Activated naive CD8-positive, alpha-beta T cell treated with anti-CD3 and anti-CD28 coated beads, Interleukin-2, amount 50 U/mL, for 24 hours (primary cell): ENCODE measurements at regions not wholly inside any gene's neighbourhood (a gene's known extent, or its start where the extent isn't known, plus 50 kb on each side); places are given as distances from the start of the nearest gene placed in this dataset.

ENCODE experiments used
- ATAC-seq: fragments of 150-1000 bp; cut with Tn5 transposase; one replicate; pipeline ENCODE4 v1.10.0; 2021
- DNase-seq: peaks from one replicate; pipeline ENCODE4 v3.0.0; 2021
- H3K27ac Mint-ChIP-seq: one replicate; pipeline ENCODE4 v1.8.0; 2021; ENCODE audit warnings: mild to moderate bottlenecking, mixed read lengths
- H3K27me3 Mint-ChIP-seq: one replicate; pipeline ENCODE4 v1.8.0; 2021; ENCODE audit warnings: mixed read lengths
- H3K36me3 Mint-ChIP-seq: one replicate; pipeline ENCODE4 v1.8.0; 2021; ENCODE audit warnings: low read depth, mixed read lengths
- H3K4me1 Mint-ChIP-seq: one replicate; pipeline ENCODE4 v1.8.0; 2021; ENCODE audit warnings: mixed read lengths
- H3K4me3 Mint-ChIP-seq: one replicate; pipeline ENCODE4 v1.8.0; 2021; ENCODE audit warnings: mild to moderate bottlenecking, moderate library complexity, mixed read lengths
- H3K9me3 Mint-ChIP-seq: one replicate; pipeline ENCODE4 v1.8.0; 2021; ENCODE audit warnings: mixed read lengths

DNA sequence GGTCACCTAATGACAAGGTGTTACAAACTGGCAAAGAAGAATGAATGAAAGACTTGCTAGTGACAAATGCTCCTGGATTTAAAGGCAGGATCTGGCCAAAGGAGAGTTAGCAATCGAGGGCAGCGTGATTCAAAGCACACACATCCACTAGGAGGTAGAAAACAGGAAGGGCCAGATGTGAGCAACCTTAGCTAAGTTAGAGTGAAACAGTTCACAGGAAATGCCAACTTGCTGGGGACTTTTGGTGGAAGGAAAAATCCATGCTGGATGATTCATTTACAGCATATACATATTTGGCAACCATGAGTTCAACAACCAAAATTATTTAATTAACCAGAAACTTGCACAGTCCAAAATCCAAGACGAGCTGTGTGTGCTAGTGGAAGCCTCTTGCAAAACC is 276.9 kb downstream of the PTTG2 start:
- DNase-seq (no peak), ATAC-seq (no peak)
- Mint-ChIP-seq H3K27me3 (peaks cover 3% of the 10 kb centered on the region), H3K36me3 (no peaks in the 10 kb centered on the region), H3K4me1 (no peaks in the 10 kb centered on the region), H3K4me3 (no peak overlapping the region), H3K27ac (no peak overlapping the region), H3K9me3 (no peaks in the 10 kb centered on the region)

GRCh38 chr4:38241541-38241940 is 281.3 kb downstream of the PTTG2 start:
- ATAC-seq, result no peak
- Mint-ChIP-seq H3K27ac (no peak overlapping the region), H3K4me1 (no peaks in the 10 kb centered on the region), H3K36me3 (no peaks in the 10 kb centered on the region), H3K27me3 (peaks cover 3% of the 10 kb centered on the region), H3K4me3 (no peak overlapping the region), H3K9me3 (no peaks in the 10 kb centered on the region)
- no peak for DNase-seq

GRCh38 chr4:38242101-38242500 is 281.9 kb downstream of the PTTG2 start:
- DNase-seq (no peak), ATAC-seq (no peak)
- no peaks in the 10 kb centered on the region for H3K9me3 Mint-ChIP-seq
- no peak overlapping the region for H3K4me3 Mint-ChIP-seq
- H3K27ac Mint-ChIP-seq, result no peak overlapping the region
- H3K36me3 Mint-ChIP-seq, result no peaks in the 10 kb centered on the region
- no peaks in the 10 kb centered on the region for H3K4me1 Mint-ChIP-seq
- H3K27me3 Mint-ChIP-seq, result peaks cover 3% of the 10 kb centered on the region

GRCh38 chr4:38242822-38243387 is 282.7 kb downstream of the PTTG2 start:
- H3K4me1 Mint-ChIP-seq, result no peaks in the 10 kb centered on the region
- ATAC-seq (no peak), DNase-seq (no peak)
- peaks cover 3% of the 10 kb centered on the region for H3K27me3 Mint-ChIP-seq
- no peak overlapping the region for H3K4me3 Mint-ChIP-seq
- no peaks in the 10 kb centered on the region for H3K36me3 Mint-ChIP-seq
- no peaks in the 10 kb centered on the region for H3K9me3 Mint-ChIP-seq
- no peak overlapping the region for H3K27ac Mint-ChIP-seq

DNA sequence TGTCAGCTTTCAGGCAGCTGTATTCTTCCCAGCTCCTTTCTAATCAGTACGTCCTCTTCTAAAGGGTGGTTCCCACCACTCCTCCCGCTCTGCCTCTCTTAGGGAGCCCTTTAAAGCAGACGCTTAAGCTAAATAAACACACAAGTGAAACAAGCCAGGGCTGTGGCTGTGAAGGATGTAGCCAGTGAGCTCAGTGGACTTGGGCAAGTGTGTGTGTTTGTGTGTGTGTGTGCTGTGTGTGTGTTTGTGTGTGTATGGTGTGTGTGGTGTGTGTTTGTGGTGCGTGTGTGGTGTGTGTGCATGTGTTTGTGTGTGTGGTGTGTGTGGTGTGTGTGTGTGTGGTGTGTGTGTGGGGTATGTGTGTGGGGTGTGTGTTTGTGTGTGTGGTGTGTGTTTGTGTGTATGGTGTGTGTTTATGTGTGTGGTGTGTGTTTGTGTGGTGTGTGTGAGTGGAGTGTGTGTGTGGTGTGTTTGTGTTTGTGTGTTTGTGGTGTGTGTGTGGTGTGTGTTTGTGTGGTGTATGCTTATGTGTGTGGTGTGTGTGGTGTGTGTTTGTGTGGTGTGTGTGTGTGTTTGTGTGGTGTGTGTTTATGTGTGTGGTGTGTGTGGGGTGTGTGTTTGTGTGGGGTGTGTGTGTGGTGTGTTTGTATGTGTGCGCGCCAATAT is 283.3 kb downstream of the PTTG2 start:
- peaks cover 2% of the 10 kb centered on the region for H3K27me3 Mint-ChIP-seq
- DNase-seq (no peak), ATAC-seq (no peak)
- no peaks in the 10 kb centered on the region for H3K9me3 Mint-ChIP-seq
- H3K4me1 Mint-ChIP-seq, result no peaks in the 10 kb centered on the region
- H3K27ac Mint-ChIP-seq, result no peak overlapping the region
- H3K36me3 Mint-ChIP-seq, result no peaks in the 10 kb centered on the region
- H3K4me3 Mint-ChIP-seq, result no peak overlapping the region

- Mint-ChIP-seq H3K9me3 (peaks cover 30% of the 10 kb centered on the region), H3K27me3 (peaks cover 2% of the 10 kb centered on the region), H3K4me3 (no peak overlapping the region), H3K27ac (no peak overlapping the region), H3K4me1 (no peaks in the 10 kb centered on the region), H3K36me3 (peaks cover 8% of the 10 kb centered on the region)
- ATAC-seq (no peak), DNase-seq (no peak)
Measured at GRCh38 chr4:38254825-38255224, 294.6 kb downstream of the PTTG2 start.

- Mint-ChIP-seq H3K36me3 (peaks cover 8% of the 10 kb centered on the region), H3K4me3 (no peak overlapping the region), H3K27me3 (peaks cover 7% of the 10 kb centered on the region), H3K27ac (no peak overlapping the region), H3K9me3 (peaks cover 25% of the 10 kb centered on the region), H3K4me1 (no peaks in the 10 kb centered on the region)
- ATAC-seq (no peak), DNase-seq (no peak)
Measured at GRCh38 chr4:38255572-38255971, 295.4 kb downstream of the PTTG2 start.

GRCh38 chr4:38266616-38267015 is 306.4 kb downstream of the PTTG2 start:
- DNase-seq (peak; percentile 5), ATAC-seq (peak; percentile 72)
- no peaks in the 10 kb centered on the region for H3K27me3 Mint-ChIP-seq
- no peaks in the 10 kb centered on the region for H3K4me1 Mint-ChIP-seq
- no peaks in the 10 kb centered on the region for H3K36me3 Mint-ChIP-seq
- no peak overlapping the region for H3K27ac Mint-ChIP-seq
- no peaks in the 10 kb centered on the region for H3K9me3 Mint-ChIP-seq
- no peak overlapping the region for H3K4me3 Mint-ChIP-seq

- H3K9me3 Mint-ChIP-seq, result no peaks in the 10 kb centered on the region
- no peaks in the 10 kb centered on the region for H3K4me1 Mint-ChIP-seq
- H3K36me3 Mint-ChIP-seq, result no peaks in the 10 kb centered on the region
- H3K4me3 Mint-ChIP-seq, result no peak overlapping the region
- ATAC-seq (no peak), DNase-seq (no peak)
- no peak overlapping the region for H3K27ac Mint-ChIP-seq
- H3K27me3 Mint-ChIP-seq, result no peaks in the 10 kb centered on the region
Measured at GRCh38 chr4:38268108-38268820, 308.1 kb downstream of the PTTG2 start.

DNA sequence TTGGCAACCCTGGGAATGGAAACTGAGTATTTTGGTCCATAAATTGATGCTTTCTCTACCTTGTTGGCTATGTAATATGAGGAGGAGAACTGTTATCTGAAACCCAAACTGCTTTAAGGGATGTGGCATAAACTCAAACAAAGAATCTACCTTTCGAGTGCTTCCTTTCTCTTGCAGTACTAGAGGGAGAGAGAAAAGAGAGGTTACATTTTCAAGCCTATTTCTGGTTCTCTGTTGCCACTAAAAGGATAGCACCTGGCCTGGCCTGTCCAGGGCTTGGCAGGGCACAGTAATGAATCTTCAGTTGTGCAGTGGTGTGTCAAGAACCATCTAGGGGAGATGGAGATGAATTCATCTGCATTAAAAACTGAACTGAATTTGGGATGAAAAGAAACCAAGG is 308.6 kb downstream of the PTTG2 start:
- Mint-ChIP-seq H3K4me1 (no peaks in the 10 kb centered on the region), H3K4me3 (no peak overlapping the region), H3K9me3 (no peaks in the 10 kb centered on the region), H3K27me3 (no peaks in the 10 kb centered on the region), H3K27ac (no peak overlapping the region), H3K36me3 (no peaks in the 10 kb centered on the region)
- ATAC-seq (no peak), DNase-seq (no peak)

DNA sequence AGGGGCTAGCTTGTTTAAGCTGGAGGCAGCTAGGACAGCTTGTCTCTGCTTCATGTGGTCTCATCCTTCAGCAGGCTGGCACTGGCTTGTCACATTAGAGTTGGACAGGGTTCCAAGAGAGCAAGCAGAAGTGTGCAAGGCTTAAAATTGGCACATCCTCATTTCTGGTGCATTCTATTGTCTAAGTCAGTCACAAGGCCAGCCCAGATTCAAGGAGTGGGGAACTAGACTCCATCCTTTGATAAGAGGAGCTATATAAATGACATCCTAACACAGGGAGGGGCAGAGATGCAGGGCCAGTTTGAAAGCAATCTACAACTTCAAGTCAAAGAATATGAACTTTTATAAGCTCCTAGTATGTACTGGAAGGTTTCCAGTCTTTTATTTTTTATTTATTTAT is 313.2 kb downstream of the PTTG2 start:
- no peak for ATAC-seq
- Mint-ChIP-seq H3K9me3 (no peaks in the 10 kb centered on the region), H3K36me3 (no peaks in the 10 kb centered on the region)

GRCh38 chr4:38275331-38276100 is 315.3 kb downstream of the PTTG2 start:
- DNase-seq (no peak), ATAC-seq (no peak)
- Mint-ChIP-seq H3K27ac (no peak overlapping the region), H3K36me3 (no peaks in the 10 kb centered on the region), H3K4me3 (no peak overlapping the region), H3K4me1 (no peaks in the 10 kb centered on the region), H3K9me3 (no peaks in the 10 kb centered on the region), H3K27me3 (no peaks in the 10 kb centered on the region)

More for the DNA sequence above, 313.2 kb downstream of the PTTG2 start:
- no peak for DNase-seq
- H3K4me1 Mint-ChIP-seq, result no peaks in the 10 kb centered on the region
- H3K27me3 Mint-ChIP-seq, result no peaks in the 10 kb centered on the region
- H3K4me3 Mint-ChIP-seq, result no peak overlapping the region
- H3K27ac Mint-ChIP-seq, result no peak overlapping the region

GRCh38 chr4:38278255-38278654 is 318.1 kb downstream of the PTTG2 start:
- Mint-ChIP-seq H3K27me3 (no peaks in the 10 kb centered on the region), H3K9me3 (no peaks in the 10 kb centered on the region), H3K4me1 (no peaks in the 10 kb centered on the region), H3K4me3 (no peak overlapping the region), H3K36me3 (no peaks in the 10 kb centered on the region), H3K27ac (no peak overlapping the region)
- DNase-seq (no peak), ATAC-seq (no peak)

DNA sequence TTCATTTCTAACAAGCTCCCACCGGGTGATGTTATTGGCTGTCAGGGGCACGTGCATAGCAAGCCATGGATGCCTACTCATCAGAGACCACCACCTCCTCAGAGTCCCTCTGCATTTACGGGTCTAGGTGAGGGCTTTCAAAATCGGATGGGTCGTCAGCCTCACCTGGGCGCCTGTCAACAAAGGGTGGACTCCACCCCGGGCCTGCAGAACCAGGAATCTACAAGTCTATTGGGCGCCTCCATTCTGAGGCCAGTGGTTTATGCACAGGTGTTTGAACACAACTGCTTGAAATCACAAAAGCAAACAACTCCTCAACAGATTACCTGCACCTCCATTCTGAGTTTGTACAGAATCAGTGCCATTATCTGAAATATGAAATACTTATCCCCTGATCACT is 318.9 kb downstream of the PTTG2 start:
- no peaks in the 10 kb centered on the region for H3K27me3 Mint-ChIP-seq
- no peaks in the 10 kb centered on the region for H3K4me1 Mint-ChIP-seq
- no peak for ATAC-seq
- H3K9me3 Mint-ChIP-seq, result no peaks in the 10 kb centered on the region
- no peak for DNase-seq
- no peaks in the 10 kb centered on the region for H3K36me3 Mint-ChIP-seq
- no peak overlapping the region for H3K4me3 Mint-ChIP-seq
- H3K27ac Mint-ChIP-seq, result no peak overlapping the region
